G401.6 (cell line): ENCODE measurements at regions not wholly inside any gene's neighbourhood (a gene's known extent, or its start where the extent isn't known, plus 50 kb on each side); places are given as distances from the start of the nearest gene placed in this dataset.

Experiments used
- FAIRE-seq: peaks from 2 replicates; lab custom pipeline; 2012; peaks lifted over from hg19 to GRCh38; lab: Jason Lieb, UNC

- FAIRE-seq: no peak
These were observed 188.2 kb upstream of the AGAP1 start for GRCh38 chr2:235305678-235306077.

DNA sequence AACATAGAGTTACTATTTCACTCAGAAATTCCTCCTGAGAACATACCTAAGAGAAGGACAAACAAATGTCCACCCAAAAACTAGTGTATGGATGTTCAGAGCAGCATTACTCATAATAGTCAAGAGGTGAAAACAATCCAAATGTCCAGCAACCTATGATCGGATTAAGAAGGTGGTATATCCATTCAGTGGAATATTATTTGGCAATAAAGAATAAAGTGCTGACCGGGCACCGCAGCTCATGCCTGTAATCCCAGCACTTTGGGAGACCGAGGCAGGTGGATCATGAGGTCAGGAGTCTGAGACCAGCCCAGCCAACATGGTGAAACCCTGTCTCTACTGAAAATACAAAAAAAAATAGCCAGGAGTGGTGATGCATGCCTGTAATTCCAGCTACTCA, 182.8 kb upstream of the AGAP1 start:
- no peak for FAIRE-seq

DNA sequence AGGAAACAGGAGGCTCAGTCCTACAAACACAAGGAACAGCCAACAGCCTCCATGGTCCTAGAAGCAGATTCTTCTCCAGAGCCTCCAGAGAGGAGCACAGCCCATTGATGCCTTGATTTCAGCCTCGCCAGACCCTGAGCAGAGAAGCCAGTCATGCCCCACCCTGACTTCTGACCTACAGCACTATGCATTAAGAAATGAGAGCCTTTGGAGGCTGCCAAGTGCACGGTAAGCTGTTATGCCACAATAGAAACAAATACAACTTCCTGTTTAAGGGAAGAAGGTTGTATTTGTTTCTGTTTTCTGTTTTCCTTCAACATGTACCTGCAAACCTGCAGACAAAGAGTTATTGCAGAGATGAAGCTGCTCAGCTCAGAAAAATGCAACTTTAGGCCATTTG, 181.3 kb upstream of the AGAP1 start:
- FAIRE-seq: no peak

DNA sequence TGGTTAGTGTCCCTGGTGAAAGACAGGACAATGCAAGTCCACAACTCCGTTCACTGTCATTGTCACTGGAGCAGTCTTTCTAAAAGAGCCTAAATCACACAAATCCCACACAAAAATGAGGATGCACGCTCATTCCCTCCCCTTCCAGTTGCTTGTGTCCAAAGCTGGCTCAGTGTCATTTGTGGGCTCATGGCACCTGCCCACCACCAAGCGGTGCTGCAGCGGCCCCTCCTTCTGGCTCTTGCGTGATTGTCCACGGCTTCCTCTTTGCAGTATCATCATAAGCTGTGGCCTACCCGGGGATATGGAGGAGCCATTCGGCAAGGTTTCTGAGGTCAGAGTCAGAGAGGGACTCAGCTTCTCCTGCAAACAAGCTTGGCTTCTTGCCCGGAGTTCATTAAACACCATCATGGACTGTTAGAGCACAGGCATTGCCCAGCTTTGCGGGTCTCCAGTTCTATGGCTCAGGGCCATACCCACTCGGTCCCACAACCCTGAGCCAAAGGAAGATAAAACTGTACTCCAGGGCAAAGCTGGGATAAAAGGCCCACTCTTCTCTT, 179.4 kb upstream of the AGAP1 start:
- FAIRE-seq: no peak

GRCh38 chr2:235319095-235319494, 174.7 kb upstream of the AGAP1 start:
- FAIRE-seq: no peak

GRCh38 chr2:235320326-235320725, 173.5 kb upstream of the AGAP1 start:
- FAIRE-seq: no peak

DNA sequence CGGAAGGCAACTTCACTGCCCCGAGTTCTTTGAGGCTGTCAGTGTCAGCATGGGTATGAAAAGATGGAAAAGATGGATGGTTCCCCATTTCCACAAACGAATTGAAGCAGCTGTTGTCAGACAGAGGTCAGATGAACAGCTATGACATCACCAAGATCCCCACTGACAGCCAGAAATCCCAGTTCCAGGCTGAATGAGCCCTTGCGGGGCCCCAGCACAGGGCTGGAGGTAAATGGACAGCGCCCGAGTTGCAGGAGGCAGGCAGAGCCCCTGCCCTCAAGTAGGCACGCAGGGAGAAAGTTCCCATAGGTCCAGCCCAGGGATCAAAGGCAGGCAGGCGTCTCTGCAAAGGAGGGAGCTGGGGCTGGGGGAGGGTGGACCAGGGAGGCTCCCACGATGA, 169.5 kb upstream of the AGAP1 start:
- no peak for FAIRE-seq

- no peak for FAIRE-seq
These were observed 168.7 kb upstream of the AGAP1 start for GRCh38 chr2:235325151-235325550.

DNA sequence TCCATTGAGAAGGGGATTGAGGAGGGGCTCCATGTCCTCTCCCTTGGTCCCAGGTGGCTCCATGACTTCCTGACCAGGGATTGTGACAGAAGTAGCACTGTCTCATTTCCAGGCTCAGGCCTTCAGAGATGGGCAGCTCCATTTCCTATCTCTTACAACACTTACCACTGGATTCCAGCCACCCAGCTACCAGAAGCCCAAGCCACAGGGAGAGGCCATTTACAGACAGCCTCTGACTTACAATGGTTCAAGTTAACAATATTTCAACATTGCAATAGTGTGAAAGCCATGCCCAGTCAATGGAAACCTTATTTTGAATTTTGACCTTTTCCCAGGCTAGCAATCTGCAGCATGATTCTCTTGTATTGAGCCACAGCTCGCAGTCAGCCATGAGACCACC, 164.9 kb upstream of the AGAP1 start:
- no peak for FAIRE-seq

- no peak for FAIRE-seq
These were observed 162.9 kb upstream of the AGAP1 start for GRCh38 chr2:235330775-235331451.

- FAIRE-seq: no peak
These were observed 161.5 kb upstream of the AGAP1 start for GRCh38 chr2:235332240-235332890.

DNA sequence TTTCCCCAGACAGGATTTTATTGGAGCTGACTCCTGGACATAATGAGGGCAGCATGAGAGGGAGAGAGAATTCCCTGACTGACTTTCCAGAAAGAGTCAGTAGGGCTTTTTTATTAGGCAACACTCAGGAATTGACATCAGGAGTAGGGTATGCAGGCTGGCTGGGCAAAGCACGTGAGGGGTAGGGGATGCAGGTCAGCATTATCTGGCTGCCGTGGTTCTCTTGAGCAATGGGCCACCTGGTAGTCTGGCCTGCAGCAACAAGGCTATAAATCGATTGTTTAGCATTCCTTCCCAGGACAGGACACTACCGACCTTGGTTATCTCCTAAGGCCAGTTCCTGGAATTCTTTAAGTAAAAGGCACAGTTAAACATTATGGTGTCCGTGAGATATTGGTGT, 160.8 kb upstream of the AGAP1 start:
- FAIRE-seq: no peak

DNA sequence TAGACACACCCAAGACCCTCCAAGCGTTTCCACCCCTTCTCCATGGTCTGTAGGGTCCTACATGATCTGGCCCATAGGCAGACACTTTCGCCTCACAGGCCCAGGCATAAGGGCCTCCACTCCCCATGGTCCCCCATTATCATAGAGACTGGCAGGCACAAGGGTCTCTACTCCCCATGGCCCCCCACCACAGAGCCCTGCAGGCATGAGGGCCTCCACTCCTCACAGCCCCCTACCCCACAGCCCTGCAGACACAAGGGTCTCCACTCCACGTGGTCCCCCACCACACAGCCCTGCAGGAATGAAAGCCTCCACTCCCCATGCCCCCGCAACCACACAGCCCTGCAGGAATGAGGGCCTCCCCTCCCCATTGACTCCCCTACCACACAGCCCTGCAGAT, 159.7 kb upstream of the AGAP1 start:
- FAIRE-seq: no peak

DNA sequence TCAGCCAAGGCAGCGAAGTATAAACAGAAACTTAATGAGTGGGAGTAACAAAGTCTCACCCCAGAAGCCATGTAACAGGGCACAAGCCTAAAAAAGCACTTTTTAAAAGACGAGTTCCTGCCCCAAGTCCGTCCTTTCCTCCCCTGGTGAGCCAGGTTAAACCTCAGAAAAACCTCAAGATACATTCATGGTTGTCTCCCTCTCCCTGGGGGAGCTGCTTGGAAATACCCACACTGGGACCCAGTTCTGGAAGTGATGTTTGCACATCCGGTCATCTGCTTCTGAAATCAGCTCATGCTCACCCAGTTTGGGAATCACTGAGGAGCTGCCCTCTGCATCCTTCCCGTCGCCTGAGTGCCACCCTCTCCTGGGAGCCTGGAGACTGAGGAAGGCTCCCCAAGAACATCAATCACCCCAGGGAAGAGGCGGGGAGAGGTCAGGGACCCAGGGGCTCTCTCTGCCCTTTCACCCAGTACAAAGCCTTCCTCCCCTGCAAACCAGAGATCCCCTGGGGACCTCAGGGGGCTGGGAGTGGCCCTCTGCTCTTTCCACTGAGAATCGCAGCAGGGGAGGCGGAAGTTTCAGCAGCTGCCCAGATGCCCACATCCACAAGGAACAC, 150.6 kb upstream of the AGAP1 start:
- FAIRE-seq: no peak

GRCh38 chr2:235343869-235344268, 150.0 kb upstream of the AGAP1 start:
- FAIRE-seq: no peak

DNA sequence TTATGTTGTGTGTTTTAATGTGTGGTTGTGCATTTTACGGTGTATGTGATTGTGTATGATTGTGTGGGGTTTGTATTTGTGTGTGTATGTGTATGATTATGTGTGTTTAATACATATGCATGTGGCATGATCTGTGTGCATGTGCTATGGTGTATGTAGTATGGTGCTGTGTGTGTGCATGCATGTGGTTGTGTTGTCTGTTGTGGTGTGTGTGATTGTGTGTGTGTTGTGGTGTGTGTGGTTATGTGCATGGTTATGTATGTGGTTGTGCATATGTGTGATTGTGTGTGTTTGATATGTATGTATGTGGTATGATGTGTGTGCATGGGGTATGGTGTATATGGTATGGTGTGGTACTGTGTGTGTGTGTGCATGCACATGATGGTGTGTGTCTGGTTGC, 148.1 kb upstream of the AGAP1 start:
- FAIRE-seq: no peak

DNA sequence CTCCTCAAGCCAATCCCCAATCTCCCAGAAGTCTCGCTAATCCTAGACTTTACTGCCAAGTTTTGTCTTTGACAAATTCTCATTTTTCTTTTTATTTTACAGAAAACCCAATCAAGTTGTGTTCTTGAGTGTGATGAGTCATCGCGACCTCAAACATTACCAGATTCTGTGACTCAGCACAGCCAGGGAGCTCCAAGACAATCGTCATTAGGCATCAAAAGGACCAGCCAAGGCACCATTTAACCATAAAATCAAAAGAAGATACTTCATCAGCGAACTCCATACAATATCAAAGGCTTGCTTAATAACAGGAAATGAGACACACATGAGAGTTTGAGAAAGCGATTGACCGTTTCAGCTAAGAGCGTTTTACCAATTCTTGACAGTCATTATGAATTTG, 146.2 kb upstream of the AGAP1 start:
- FAIRE-seq: no peak

- FAIRE-seq: no peak
These were observed 145.5 kb upstream of the AGAP1 start for GRCh38 chr2:235348329-235348728.

- no peak for FAIRE-seq
These were observed 143.6 kb upstream of the AGAP1 start for GRCh38 chr2:235350234-235350633.

DNA sequence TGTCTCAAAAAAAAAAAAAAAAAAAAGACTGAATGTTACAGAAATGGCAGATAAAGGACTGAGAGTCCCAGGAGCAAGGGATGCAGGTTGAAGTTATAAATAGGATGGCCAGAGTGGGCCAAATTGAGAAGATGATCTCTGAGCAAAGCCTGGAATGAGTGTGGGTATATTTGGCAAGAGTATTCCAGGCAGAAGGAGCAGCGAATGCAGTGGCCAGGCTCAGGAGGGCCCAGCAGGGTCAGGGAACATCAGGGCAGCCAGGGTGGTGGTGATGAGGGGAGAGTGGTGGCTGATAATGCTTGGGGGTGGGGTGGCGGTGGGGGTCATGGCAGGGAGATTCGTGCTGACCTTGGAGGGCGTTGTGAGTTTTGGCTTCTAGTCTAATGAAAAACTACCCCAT, 141.3 kb upstream of the AGAP1 start:
- no peak for FAIRE-seq

DNA sequence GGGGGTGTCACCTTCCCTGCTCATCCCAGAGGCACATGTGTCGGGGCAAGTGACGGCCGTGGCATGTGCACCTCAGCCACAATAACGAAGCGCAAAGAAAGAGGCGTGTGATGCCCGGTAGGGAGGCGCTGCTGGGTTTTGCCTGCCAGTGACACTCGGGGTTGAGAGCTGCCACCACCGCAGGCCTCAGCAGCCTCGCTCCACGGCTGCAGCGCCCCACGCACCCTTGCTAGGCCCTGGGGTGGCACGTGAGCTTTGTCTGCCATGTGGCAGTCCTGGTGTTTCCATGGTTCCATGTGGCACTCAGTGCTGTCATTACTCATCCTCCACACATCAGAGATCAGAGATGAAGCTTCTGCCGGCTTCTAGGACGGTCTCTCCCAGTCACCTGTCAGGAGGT, 136.0 kb upstream of the AGAP1 start:
- FAIRE-seq: no peak

GRCh38 chr2:235358981-235359471, 134.8 kb upstream of the AGAP1 start:
- FAIRE-seq: no peak

DNA sequence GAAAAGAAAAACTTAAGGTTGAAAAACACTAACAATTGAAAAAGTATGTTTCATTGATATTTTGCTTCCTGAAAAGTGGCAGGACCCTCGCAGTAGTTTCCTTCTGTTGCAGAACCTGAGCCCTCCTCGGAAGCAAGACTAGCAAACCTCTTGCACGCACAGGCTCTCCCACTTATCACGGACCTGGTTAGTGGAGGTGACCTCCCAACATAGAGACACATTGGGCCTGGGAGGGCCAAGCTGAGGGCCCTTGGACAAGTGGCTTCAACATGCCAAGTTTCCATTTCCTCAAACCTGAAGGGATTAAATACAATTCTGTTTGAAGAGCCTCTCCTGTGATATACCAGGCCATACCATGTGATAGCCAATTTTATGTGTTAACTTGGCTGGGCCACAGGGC, 133.4 kb upstream of the AGAP1 start:
- FAIRE-seq: no peak
